GM12878 (cell line): ENCODE measurements at regions not wholly inside any gene's neighbourhood (a gene's known extent, or its start where the extent isn't known, plus 50 kb on each side); places are given as distances from the start of the nearest gene placed in this dataset.

Experiments used
- CEBPB ChIP-seq, 2 experiments: fragments of 150-350 bp in 1 of 2; IDR thresholded peaks; 2 replicates each; pipeline ENCODE4 v1.6.1; 2012 to 2014; ENCODE audit warnings: low read depth in 2 of 2, low read length in 2 of 2, borderline replicate concordance in 1 of 2, inconsistent platforms in 1 of 2
- CREM ChIP-seq: IDR thresholded peaks from 2 replicates; pipeline ENCODE4 v1.6.1; 2014; ENCODE audit warnings: antibody characterized with exemption, low read depth
- EED ChIP-seq: sonication (generic); IDR thresholded peaks from 2 replicates; pipeline ENCODE4 v1.6.1; 2016; ENCODE audit warnings: antibody characterized with exemption, low read depth
- EZH2 ChIP-seq: IDR thresholded peaks from 2 replicates; pipeline ENCODE4 v1.6.1; 2012; ENCODE audit warnings: low read depth, mild to moderate bottlenecking, control low read depth, inconsistent platforms, low read length, borderline replicate concordance; ENCODE audit not compliant: control insufficient read depth
- GABPA ChIP-seq: IDR thresholded peaks from 2 replicates; pipeline ENCODE4 v1.6.1; 2014; ENCODE audit warnings: antibody characterized with exemption, low read depth, mild to moderate bottlenecking, inconsistent platforms
- SRF ChIP-seq, 2 experiments: IDR thresholded peaks; 2 replicates each; pipeline ENCODE4 v1.6.1; 2011; ENCODE audit warnings: low read depth in 2 of 2, low read length in 2 of 2, mild to moderate bottlenecking in 1 of 2, moderate library complexity in 1 of 2
- TAF1 ChIP-seq: IDR thresholded peaks from 2 replicates; pipeline ENCODE4 v1.6.1; 2011; ENCODE audit warnings: mild to moderate bottlenecking, low read depth, low read length, borderline replicate concordance
- ZNF24 ChIP-seq: fragments of 450-650 bp; IDR thresholded peaks from 2 replicates; pipeline ENCODE4 v1.6.1; 2017; ENCODE audit warnings: antibody characterized with exemption, mild to moderate bottlenecking

DNA sequence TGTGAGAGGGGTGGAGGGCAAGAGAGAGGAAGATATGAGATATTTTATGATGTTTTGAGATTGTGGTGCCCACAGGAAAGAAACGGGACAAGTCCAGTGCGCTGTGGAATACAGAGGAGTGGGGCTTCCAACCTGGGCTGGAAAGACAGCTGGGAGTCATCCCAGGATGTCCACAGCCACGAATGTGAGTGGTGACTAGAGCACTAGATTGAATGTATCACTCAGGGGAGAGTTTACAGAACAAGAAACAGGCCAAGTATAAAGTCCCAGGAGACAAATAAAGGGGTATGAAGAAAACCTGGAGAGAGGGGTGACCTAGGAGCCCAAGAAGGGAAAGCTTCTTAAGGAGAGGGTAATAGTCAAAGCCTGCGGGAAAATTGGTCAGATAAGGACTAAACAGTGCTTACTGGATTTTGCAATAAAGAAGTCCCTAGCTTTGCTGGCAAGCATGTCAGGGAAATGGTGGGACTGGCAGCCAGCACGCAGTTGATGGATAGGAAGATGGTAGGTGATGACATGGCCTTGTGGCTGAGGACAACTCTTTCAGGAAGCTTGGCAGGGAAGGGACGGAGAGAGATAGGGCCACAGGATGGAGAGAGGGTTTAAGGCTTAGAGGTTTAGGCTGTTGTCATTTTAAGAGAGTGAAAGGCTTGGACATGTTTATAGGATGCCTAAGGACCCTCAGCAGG lies 114.5 kb downstream of the AXIN2 start:
- TF ChIP-seq EED (no peak), EZH2 (no peak), CEBPB (IDR thresholded peaks at IDR 0.05; ENCODE audit: borderline replicate concordance in 1 of 2, low read depth in 2 of 2, low read length in 2 of 2) (no peak), GABPA (no peak), SRF (IDR thresholded peaks at IDR 0.05; ENCODE audit: low read depth in 2 of 2, low read length in 2 of 2) (no peak), CREM (no peak), ZNF24 (no peak), TAF1 (no peak)
